ENCODE measurements at regions not wholly inside any gene's neighbourhood (a gene's known extent, or its start where the extent isn't known, plus 50 kb on each side); places are given as distances from the start of the nearest gene placed in this dataset.
A peak's percentile ranks its signal among the peaks of the same experiment; 100 is the strongest.

- TF ChIP-seq SNAPC4 (CRISPR knock-in tag; IDR thresholded peaks at IDR 0.05) (peak; percentile 73; the same call in 1 of the 2 replicates), REPIN1 (CRISPR knock-in tag; IDR thresholded peaks at IDR 0.05; ENCODE audit: borderline replicate concordance, low read depth) (0 out of 2 replicates have a peak, but pooled peaks have one; percentile 31), RBM39 (IDR thresholded peaks at IDR 0.05; ENCODE audit: low read depth, low read length, poor library complexity, severe bottlenecking) (no peak), ZNF724P (CRISPR knock-in tag; IDR thresholded peaks at IDR 0.05; ENCODE audit: borderline replicate concordance) (peak; percentile 56; the same call in 1 of the 2 replicates), PAWR (CRISPR knock-in tag; IDR thresholded peaks at IDR 0.05; ENCODE audit: borderline replicate concordance) (0 out of 2 replicates have a peak, but pooled peaks have one; percentile 13), KDM4B (CRISPR knock-in tag; IDR thresholded peaks at IDR 0.05) (no peak), ZNF563 (CRISPR knock-in tag; IDR thresholded peaks at IDR 0.05) (peak; percentile 70; the same call in 1 of the 2 replicates), TEAD2 (CRISPR knock-in tag; IDR thresholded peaks at IDR 0.05) (no peak), ZBTB7A (CRISPR knock-in tag; IDR thresholded peaks at IDR 0.05) (peak; percentile 88), YEATS4 (CRISPR knock-in tag; IDR thresholded peaks at IDR 0.05; ENCODE audit: borderline replicate concordance) (peak; percentile 48), FIP1L1 (IDR thresholded peaks at IDR 0.05; ENCODE audit: borderline replicate concordance, insufficient read depth, low read depth, low read length) (no peak), RBFOX2 (IDR thresholded peaks at IDR 0.05; ENCODE audit: low read depth, low read length) (peak; percentile 42; the same call in 1 of the 2 replicates), ZNF468 (CRISPR knock-in tag; IDR thresholded peaks at IDR 0.05) (no peak), NRL (CRISPR knock-in tag; IDR thresholded peaks at IDR 0.05; ENCODE audit: borderline replicate concordance) (0 out of 2 replicates have a peak, but pooled peaks have one; percentile 41), MED8 (CRISPR knock-in tag; IDR thresholded peaks at IDR 0.05; ENCODE audit: insufficient replicate concordance) (peak; percentile 29), ZNF18 (CRISPR knock-in tag; IDR thresholded peaks at IDR 0.05; ENCODE audit: insufficient replicate concordance) (peak; percentile 39)
Measured at GRCh38 chr6:30006170-30007131, 54.6 kb upstream of the POLR1H start (continued).

All from HepG2 (cell line).